GM12891 (cell line): ENCODE measurements at regions not wholly inside any gene's neighbourhood (a gene's known extent, or its start where the extent isn't known, plus 50 kb on each side); places are given as distances from the start of the nearest gene placed in this dataset.

Experiments used
- POLR2A ChIP-seq: IDR thresholded peaks from 2 replicates; pipeline ENCODE4 v1.6.1; 2011; ENCODE audit warnings: low read depth, low read length, control low read depth
- POLR2AphosphoS5 ChIP-seq: IDR thresholded peaks from 2 replicates; pipeline ENCODE4 v1.6.1; 2011; ENCODE audit warnings: low read depth, low read length, control low read depth

GRCh38 chr1:214859647-214860046, 222.9 kb upstream of the KCNK2 start:
- TF ChIP-seq POLR2AphosphoS5 (no peak), POLR2A (no peak)
